ENCODE measurements at regions not wholly inside any gene's neighbourhood (a gene's known extent, or its start where the extent isn't known, plus 50 kb on each side); places are given as distances from the start of the nearest gene placed in this dataset.

GRCh38 chr9:110143485-110143884 lies 64.5 kb downstream of the C9orf152 start:
- no peak for DNase-seq (ENCODE audit: low spot score)

- DNase-seq (ENCODE audit: low spot score), result no peak
Observed at GRCh38 chr9:110143950-110144545, 63.9 kb downstream of the C9orf152 start.

- no peak for DNase-seq (ENCODE audit: low spot score)
Observed at GRCh38 chr9:110146373-110146772, 61.6 kb downstream of the C9orf152 start.

GRCh38 chr9:110148384-110148783 lies 59.6 kb downstream of the C9orf152 start:
- DNase-seq (ENCODE audit: low spot score), result no peak

GRCh38 chr9:110148891-110149290 lies 59.1 kb downstream of the C9orf152 start:
- no peak for DNase-seq (ENCODE audit: low spot score)
